ENCODE measurements at regions not wholly inside any gene's neighbourhood (a gene's known extent, or its start where the extent isn't known, plus 50 kb on each side); places are given as distances from the start of the nearest gene placed in this dataset.

GRCh38 chr3:44015170-44015569, 226.5 kb upstream of the TOPAZ1 start:
- Histone ChIP-seq H3K36me3 (replicated peaks) (no peaks in the 10 kb centered on the region), H3K4me1 (no peaks in the 10 kb centered on the region), H3K9me3 (no peaks in the 10 kb centered on the region), H3K27me3 (ENCODE audit: low read depth) (no peaks in the 10 kb centered on the region), H3K4me3 (no peak overlapping the region)
- in situ Hi-C loops (cut with MboI; ENCODE audit: low sequenced_read_pairs), result no loop called here
- DNase-seq (ENCODE audit: low spot score in 2 of 2), result no peak

GRCh38 chr3:44016818-44017217, 224.9 kb upstream of the TOPAZ1 start:
- no peaks in the 10 kb centered on the region for H3K27me3 ChIP-seq (ENCODE audit: low read depth)
- no peak overlapping the region for H3K4me3 ChIP-seq
- no peaks in the 10 kb centered on the region for H3K36me3 ChIP-seq (replicated peaks)
- in situ Hi-C loops (cut with MboI; ENCODE audit: low sequenced_read_pairs), result no loop called here
- DNase-seq (ENCODE audit: low spot score in 2 of 2), result no peak
- no peaks in the 10 kb centered on the region for H3K9me3 ChIP-seq
- H3K4me1 ChIP-seq, result no peaks in the 10 kb centered on the region

- Histone ChIP-seq H3K36me3 (replicated peaks) (no peaks in the 10 kb centered on the region), H3K4me1 (no peaks in the 10 kb centered on the region), H3K9me3 (no peaks in the 10 kb centered on the region), H3K27me3 (ENCODE audit: low read depth) (no peaks in the 10 kb centered on the region), H3K4me3 (no peak overlapping the region)
- in situ Hi-C loops (cut with MboI; ENCODE audit: low sequenced_read_pairs), result no loop called here
- no peak for DNase-seq (ENCODE audit: low spot score in 2 of 2)
Measured at GRCh38 chr3:44018926-44019325, 222.8 kb upstream of the TOPAZ1 start.

- H3K4me1 ChIP-seq, result no peaks in the 10 kb centered on the region
- no peak for DNase-seq (ENCODE audit: low spot score in 2 of 2)
- no peak overlapping the region for H3K4me3 ChIP-seq
- H3K27me3 ChIP-seq (ENCODE audit: low read depth), result no peaks in the 10 kb centered on the region
- no peaks in the 10 kb centered on the region for H3K36me3 ChIP-seq (replicated peaks)
- in situ Hi-C loops (cut with MboI; ENCODE audit: low sequenced_read_pairs), result no loop called here
- H3K9me3 ChIP-seq, result no peaks in the 10 kb centered on the region
Measured at GRCh38 chr3:44019736-44020135, 221.9 kb upstream of the TOPAZ1 start.

- Histone ChIP-seq H3K4me1 (no peaks in the 10 kb centered on the region), H3K36me3 (replicated peaks) (no peaks in the 10 kb centered on the region), H3K9me3 (no peaks in the 10 kb centered on the region), H3K4me3 (no peak overlapping the region), H3K27me3 (ENCODE audit: low read depth) (no peaks in the 10 kb centered on the region)
- DNase-seq (ENCODE audit: low spot score in 2 of 2), result no peak
- in situ Hi-C loops (cut with MboI; ENCODE audit: low sequenced_read_pairs), result no loop called here
Measured at GRCh38 chr3:44020143-44020542, 221.5 kb upstream of the TOPAZ1 start.

GRCh38 chr3:44021651-44022594, 219.8 kb upstream of the TOPAZ1 start:
- in situ Hi-C loops (cut with MboI; ENCODE audit: low sequenced_read_pairs), result no loop called here
- DNase-seq (ENCODE audit: low spot score in 2 of 2), result no peak
- H3K27me3 ChIP-seq (ENCODE audit: low read depth), result no peaks in the 10 kb centered on the region

GRCh38 chr3:44023961-44024593, 217.6 kb upstream of the TOPAZ1 start:
- DNase-seq (ENCODE audit: low spot score in 2 of 2), result no peak
- H3K27me3 ChIP-seq (ENCODE audit: low read depth), result no peaks in the 10 kb centered on the region
- no peaks in the 10 kb centered on the region for H3K36me3 ChIP-seq (replicated peaks)
- H3K4me1 ChIP-seq, result no peaks in the 10 kb centered on the region
- no peaks in the 10 kb centered on the region for H3K9me3 ChIP-seq
- no peak overlapping the region for H3K4me3 ChIP-seq
- in situ Hi-C loops (cut with MboI; ENCODE audit: low sequenced_read_pairs), result no loop called here

More at GRCh38 chr3:44021651-44022594, 219.8 kb upstream of the TOPAZ1 start:
- H3K36me3 ChIP-seq (replicated peaks), result no peaks in the 10 kb centered on the region
- H3K4me1 ChIP-seq, result no peaks in the 10 kb centered on the region
- H3K4me3 ChIP-seq, result no peak overlapping the region
- no peaks in the 10 kb centered on the region for H3K9me3 ChIP-seq

GRCh38 chr3:44026220-44026865, 215.3 kb upstream of the TOPAZ1 start:
- in situ Hi-C loops (cut with MboI; ENCODE audit: low sequenced_read_pairs), result no loop called here
- Histone ChIP-seq H3K36me3 (replicated peaks) (no peaks in the 10 kb centered on the region), H3K9me3 (no peaks in the 10 kb centered on the region), H3K4me1 (peaks cover 16% of the 10 kb centered on the region), H3K27me3 (ENCODE audit: low read depth) (no peaks in the 10 kb centered on the region), H3K4me3 (no peak overlapping the region)
- no peak for DNase-seq (ENCODE audit: low spot score in 2 of 2)

- Histone ChIP-seq H3K4me3 (no peak overlapping the region), H3K4me1 (peaks cover 17% of the 10 kb centered on the region), H3K27me3 (ENCODE audit: low read depth) (no peaks in the 10 kb centered on the region), H3K9me3 (no peaks in the 10 kb centered on the region), H3K36me3 (replicated peaks) (no peaks in the 10 kb centered on the region)
- DNase-seq (ENCODE audit: low spot score in 2 of 2), result no peak
- in situ Hi-C loops (cut with MboI; ENCODE audit: low sequenced_read_pairs), result no loop called here
Measured at GRCh38 chr3:44029100-44029499, 212.6 kb upstream of the TOPAZ1 start.

- DNase-seq (ENCODE audit: low spot score in 2 of 2), result peak in 1 of 2 experiments; percentile 8
- in situ Hi-C loops (cut with MboI; ENCODE audit: low sequenced_read_pairs), result no loop called here
- H3K36me3 ChIP-seq (replicated peaks), result no peaks in the 10 kb centered on the region
- H3K4me1 ChIP-seq, result peaks cover 17% of the 10 kb centered on the region
- no peaks in the 10 kb centered on the region for H3K9me3 ChIP-seq
- no peaks in the 10 kb centered on the region for H3K27me3 ChIP-seq (ENCODE audit: low read depth)
- H3K4me3 ChIP-seq, result no peak overlapping the region
Measured at GRCh38 chr3:44030285-44030684, 211.4 kb upstream of the TOPAZ1 start.

GRCh38 chr3:44030687-44031305, 210.9 kb upstream of the TOPAZ1 start:
- in situ Hi-C loops (cut with MboI; ENCODE audit: low sequenced_read_pairs), result no loop called here
- peak; percentile 51 to 88 for DNase-seq (ENCODE audit: low spot score in 2 of 2)
- H3K4me1 ChIP-seq, result peaks cover 17% of the 10 kb centered on the region
- H3K36me3 ChIP-seq (replicated peaks), result no peaks in the 10 kb centered on the region
- H3K9me3 ChIP-seq, result no peaks in the 10 kb centered on the region
- no peak overlapping the region for H3K4me3 ChIP-seq
- H3K27me3 ChIP-seq (ENCODE audit: low read depth), result no peaks in the 10 kb centered on the region

GRCh38 chr3:44031387-44032380, 210.0 kb upstream of the TOPAZ1 start:
- Histone ChIP-seq H3K4me3 (no peak overlapping the region), H3K4me1 (peaks cover 17% of the 10 kb centered on the region), H3K9me3 (no peaks in the 10 kb centered on the region), H3K27me3 (ENCODE audit: low read depth) (no peaks in the 10 kb centered on the region), H3K36me3 (replicated peaks) (no peaks in the 10 kb centered on the region)
- DNase-seq (ENCODE audit: low spot score in 2 of 2), result no peak
- in situ Hi-C loops (cut with MboI; ENCODE audit: low sequenced_read_pairs), result no loop called here

- H3K4me3 ChIP-seq, result no peak overlapping the region
- no peaks in the 10 kb centered on the region for H3K9me3 ChIP-seq
- no peaks in the 10 kb centered on the region for H3K27me3 ChIP-seq (ENCODE audit: low read depth)
- in situ Hi-C loops (cut with MboI; ENCODE audit: low sequenced_read_pairs), result no loop called here
- DNase-seq (ENCODE audit: low spot score in 2 of 2), result no peak
- H3K4me1 ChIP-seq, result peaks cover 17% of the 10 kb centered on the region
- no peaks in the 10 kb centered on the region for H3K36me3 ChIP-seq (replicated peaks)
Measured at GRCh38 chr3:44032487-44032886, 209.2 kb upstream of the TOPAZ1 start.
